HEK293 (cell line): ENCODE measurements at regions not wholly inside any gene's neighbourhood (a gene's known extent, or its start where the extent isn't known, plus 50 kb on each side); places are given as distances from the start of the nearest gene placed in this dataset.

Source experiments
- CTCF ChIA-PET: fragments of 350-600 bp; formaldehyde crosslinking; extraction: SDS; loops from one replicate; lab custom pipeline; 2021; ENCODE audit warnings: antibody characterized with exemption; lab: Yijun Ruan, JAX
- POLR2A ChIA-PET: fragments of 300-600 bp; formaldehyde crosslinking; extraction: SDS; loops from one replicate; lab custom pipeline; 2020; ENCODE audit warnings: antibody characterized with exemption, inconsistent platforms; lab: Yijun Ruan, JAX
- H3K27ac ChIP-seq: fragments of 200-500 bp; sonication (Bioruptor generic); 2 replicates; pipeline ENCODE4 v1.5.1; 2014; ENCODE audit warnings: low read depth, low read length, control low read depth, inconsistent platforms; ENCODE audit errors: extremely low read depth
- H3K36me3 ChIP-seq, 2 experiments: fragments of 200-500 bp in 1 of 2; sonication (Bioruptor generic) in 1 of 2; 1 replicate in 1 of 2; 2 replicates in 1 of 2; pipeline ENCODE4 v1.5.1; 2014 to 2017; ENCODE audit warnings: inconsistent platforms in 2 of 2, low read length in 2 of 2; ENCODE audit not compliant: control insufficient read depth in 2 of 2, insufficient read depth in 1 of 2
- H3K4me1 ChIP-seq: fragments of 200-500 bp; sonication (Bioruptor generic); 2 replicates; pipeline ENCODE4 v1.5.1; 2014; ENCODE audit warnings: mild to moderate bottlenecking, low read length, inconsistent platforms; ENCODE audit not compliant: control insufficient read depth, insufficient read depth
- H3K4me3 ChIP-seq: 2 replicates; pipeline ENCODE4 v1.5.1; 2011; ENCODE audit warnings: low read depth, mild to moderate bottlenecking, control low read depth, low read length, moderate library complexity
- H3K9me3 ChIP-seq: fragments of 200-500 bp; sonication (Bioruptor generic); 2 replicates; pipeline ENCODE4 v1.5.1; 2014; ENCODE audit warnings: low read depth, low read length, inconsistent platforms; ENCODE audit not compliant: control insufficient read depth, insufficient read depth
- AEBP2 ChIP-seq: fragments of 450-650 bp; formaldehyde crosslinking; IDR thresholded peaks from 2 replicates; pipeline ENCODE4 v1.5.1; 2016; ENCODE audit warnings: missing biosample characterization, missing genetic modification characterization, borderline replicate concordance
- EGR2 ChIP-seq: fragments of 450-650 bp; formaldehyde crosslinking; IDR thresholded peaks from 2 replicates; pipeline ENCODE4 v1.5.1; 2016; ENCODE audit warnings: low read depth, missing biosample characterization, missing genetic modification characterization
- GFI1B ChIP-seq: fragments of 450-650 bp; formaldehyde crosslinking; IDR thresholded peaks from 2 replicates; pipeline ENCODE4 v1.5.1; 2016; ENCODE audit warnings: missing biosample characterization, missing genetic modification characterization
- PRDM6 ChIP-seq: fragments of 450-650 bp; formaldehyde crosslinking; IDR thresholded peaks from 2 replicates; pipeline ENCODE4 v1.5.1; 2017; ENCODE audit warnings: missing biosample characterization, missing genetic modification characterization
- ZBTB17 ChIP-seq: fragments of 450-650 bp; formaldehyde crosslinking; IDR thresholded peaks from 2 replicates; pipeline ENCODE4 v1.5.1; 2016; ENCODE audit warnings: missing biosample characterization, missing genetic modification characterization
- ZNF114 ChIP-seq: fragments of 450-650 bp; formaldehyde crosslinking; IDR thresholded peaks from 2 replicates; pipeline ENCODE4 v1.5.0; 2017; ENCODE audit warnings: missing biosample characterization, missing genetic modification characterization
- ZNF138 ChIP-seq: fragments of 450-650 bp; formaldehyde crosslinking; IDR thresholded peaks from 2 replicates; pipeline ENCODE4 v1.5.1; 2016; ENCODE audit warnings: missing biosample characterization, missing genetic modification characterization, borderline replicate concordance
- ZNF19 ChIP-seq: fragments of 450-650 bp; formaldehyde crosslinking; IDR thresholded peaks from 2 replicates; pipeline ENCODE4; 2016; ENCODE audit warnings: missing biosample characterization, missing genetic modification characterization, low read depth
- ZNF302 ChIP-seq: fragments of 450-650 bp; formaldehyde crosslinking; IDR thresholded peaks from 2 replicates; pipeline ENCODE4 v1.5.1; 2016; ENCODE audit warnings: missing biosample characterization, missing genetic modification characterization, low read depth
- ZNF423 ChIP-seq: fragments of 450-650 bp; formaldehyde crosslinking; IDR thresholded peaks from 2 replicates; pipeline ENCODE4 v1.5.1; 2016; ENCODE audit warnings: missing biosample characterization, missing genetic modification characterization
- ZNF426 ChIP-seq: fragments of 450-650 bp; formaldehyde crosslinking; IDR thresholded peaks from 2 replicates; pipeline ENCODE4 v1.5.1; 2017; ENCODE audit warnings: missing biosample characterization, missing genetic modification characterization, mild to moderate bottlenecking, inconsistent platforms, moderate library complexity
- ZNF558 ChIP-seq: fragments of 450-650 bp; formaldehyde crosslinking; IDR thresholded peaks from 2 replicates; pipeline ENCODE4 v1.5.1; 2016; ENCODE audit warnings: missing biosample characterization, missing genetic modification characterization
- ZNF596 ChIP-seq: fragments of 450-650 bp; IDR thresholded peaks from 2 replicates; pipeline ENCODE4 v1.5.0; 2018; ENCODE audit warnings: missing biosample characterization, mild to moderate bottlenecking, missing genetic modification characterization, moderate library complexity
- ZNF654 ChIP-seq: fragments of 450-650 bp; formaldehyde crosslinking; IDR thresholded peaks from 2 replicates; pipeline ENCODE4 v1.5.1; 2016; ENCODE audit warnings: low read depth, missing biosample characterization, missing genetic modification characterization
- ZNF707 ChIP-seq: fragments of 450-650 bp; formaldehyde crosslinking; IDR thresholded peaks from 2 replicates; pipeline ENCODE4 v1.5.1; 2016; ENCODE audit warnings: missing biosample characterization, missing genetic modification characterization
- ZXDB ChIP-seq: fragments of 450-650 bp; formaldehyde crosslinking; IDR thresholded peaks from 2 replicates; pipeline ENCODE4 v1.5.1; 2016; ENCODE audit warnings: missing biosample characterization, missing genetic modification characterization
- TF ChIP-seq, protein P1 (sequence below): fragments of 450-650 bp; formaldehyde crosslinking; IDR thresholded peaks from 2 replicates; pipeline ENCODE4 v1.5.1; 2016; ENCODE audit warnings: missing biosample characterization, missing genetic modification characterization
- TF ChIP-seq, protein P2 (sequence below): fragments of 450-650 bp; formaldehyde crosslinking; IDR thresholded peaks from 2 replicates; pipeline ENCODE4 v1.5.1; 2016; ENCODE audit warnings: missing biosample characterization, missing genetic modification characterization
- TF ChIP-seq, protein P3 (sequence below): fragments of 450-650 bp; formaldehyde crosslinking; IDR thresholded peaks from 2 replicates; pipeline ENCODE4 v1.5.1; 2017; ENCODE audit warnings: missing biosample characterization, missing genetic modification characterization

GRCh38 chr5:34411470-34412346, 244.4 kb upstream of the RAI14 start:
- CTCF ChIA-PET, result no interaction called here
- Histone ChIP-seq H3K27ac (no peak overlapping the region), H3K4me3 (no peak overlapping the region), H3K9me3 (no peaks in the 10 kb centered on the region), H3K36me3 (no peaks in the 10 kb centered on the region), H3K4me1 (no peaks in the 10 kb centered on the region)
- POLR2A ChIA-PET, result no interaction called here
- TF ChIP-seq ZNF114 (tag by site-specific recombination) (no peak), ZBTB17 (no peak), ZNF596 (tag by site-specific recombination) (no peak), AEBP2 (tag by site-specific recombination) (no peak), ZNF302 (tag by site-specific recombination) (no peak), PRDM6 (tag by site-specific recombination) (no peak), ZXDB (no peak), ZNF558 (tag by site-specific recombination) (no peak)

DNA sequence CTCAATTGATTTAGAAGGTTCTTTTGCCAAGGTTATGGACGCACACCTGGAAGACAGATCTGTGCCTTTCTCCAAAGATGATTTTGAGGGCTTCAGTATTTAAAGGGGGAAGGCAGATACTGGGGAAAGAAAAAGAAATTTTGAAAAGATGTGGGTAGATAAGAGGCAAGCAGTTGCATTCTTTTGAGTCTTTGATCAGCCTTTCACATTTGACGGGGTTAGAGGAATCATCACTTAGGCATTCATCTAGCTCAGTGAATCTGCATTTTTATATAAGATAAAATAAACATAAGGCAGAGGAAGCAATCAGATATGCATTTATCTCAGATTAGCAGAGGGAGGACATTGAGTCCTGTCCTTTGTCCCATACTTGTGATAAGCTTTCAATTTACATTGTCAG, 243.4 kb upstream of the RAI14 start:
- Histone ChIP-seq H3K4me1 (no peaks in the 10 kb centered on the region), H3K27ac (no peak overlapping the region), H3K36me3 (no peaks in the 10 kb centered on the region), H3K4me3 (no peak overlapping the region), H3K9me3 (no peaks in the 10 kb centered on the region)
- no peak for TF ChIP-seq ZNF19 (tag by site-specific recombination)
- ChIA-PET POLR2A (no interaction called here), CTCF (no interaction called here)

DNA sequence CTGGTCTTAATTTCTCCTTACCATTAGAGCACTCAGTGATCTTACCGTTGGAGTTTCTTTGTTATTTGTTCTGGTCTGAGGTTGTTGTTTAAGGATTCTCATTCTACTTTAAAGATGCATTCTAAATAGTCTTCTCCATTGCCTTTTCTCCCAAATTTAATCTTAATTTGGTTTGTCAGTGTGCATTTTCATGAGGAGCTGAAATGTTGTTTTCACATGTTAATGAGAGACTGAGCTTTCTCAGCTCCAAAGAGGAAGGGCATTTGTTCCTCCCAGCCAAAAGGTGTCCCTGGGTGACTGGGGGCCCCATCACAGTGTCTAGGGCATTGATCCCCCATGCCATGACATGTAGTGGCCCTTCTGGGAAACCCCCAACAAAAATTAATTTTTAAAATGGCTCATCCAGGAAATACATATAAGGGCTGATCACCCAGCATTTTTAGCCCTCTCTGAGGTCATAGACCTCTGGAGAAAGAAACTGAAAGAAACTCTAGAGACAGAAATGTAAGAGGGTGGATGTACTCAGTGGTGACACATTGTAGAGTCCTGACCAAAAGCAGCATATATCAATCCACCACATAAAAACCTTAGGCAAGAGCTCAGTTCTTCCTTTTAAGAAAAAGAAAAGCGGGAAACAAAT, 240.4 kb upstream of the RAI14 start:
- Histone ChIP-seq H3K36me3 (no peaks in the 10 kb centered on the region), H3K27ac (no peak overlapping the region), H3K4me3 (no peak overlapping the region), H3K4me1 (no peaks in the 10 kb centered on the region), H3K9me3 (no peaks in the 10 kb centered on the region)
- no peak for TF ChIP-seq ZNF302 (tag by site-specific recombination)
- TF ChIP-seq, protein P1, sequence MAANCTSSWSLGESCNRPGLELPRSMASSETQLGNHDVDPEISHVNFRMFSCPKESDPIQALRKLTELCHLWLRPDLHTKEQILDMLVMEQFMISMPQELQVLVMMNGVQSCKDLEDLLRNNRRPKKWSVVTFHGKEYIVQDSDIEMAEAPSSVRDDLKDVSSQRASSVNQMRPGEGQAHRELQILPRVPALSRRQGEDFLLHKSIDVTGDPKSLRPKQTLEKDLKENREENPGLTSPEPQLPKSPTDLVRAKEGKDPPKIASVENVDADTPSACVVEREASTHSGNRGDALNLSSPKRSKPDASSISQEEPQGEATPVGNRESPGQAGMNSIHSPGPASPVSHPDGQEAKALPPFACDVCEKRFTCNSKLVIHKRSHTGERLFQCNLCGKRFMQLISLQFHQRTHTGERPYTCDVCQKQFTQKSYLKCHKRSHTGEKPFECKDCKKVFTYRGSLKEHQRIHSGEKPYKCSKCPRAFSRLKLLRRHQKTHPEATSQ (tag by site-specific recombination), result no peak
- ChIA-PET CTCF (no interaction called here), POLR2A (no interaction called here)

GRCh38 chr5:34416501-34417008, 239.6 kb upstream of the RAI14 start:
- CTCF ChIA-PET, result interaction anchor here (0.6 kb wide), 1 partner anchor 1299 kb away, joined by 4 read pairs; no protein-coding TSS in a partner anchor
- TF ChIP-seq, protein P2, sequence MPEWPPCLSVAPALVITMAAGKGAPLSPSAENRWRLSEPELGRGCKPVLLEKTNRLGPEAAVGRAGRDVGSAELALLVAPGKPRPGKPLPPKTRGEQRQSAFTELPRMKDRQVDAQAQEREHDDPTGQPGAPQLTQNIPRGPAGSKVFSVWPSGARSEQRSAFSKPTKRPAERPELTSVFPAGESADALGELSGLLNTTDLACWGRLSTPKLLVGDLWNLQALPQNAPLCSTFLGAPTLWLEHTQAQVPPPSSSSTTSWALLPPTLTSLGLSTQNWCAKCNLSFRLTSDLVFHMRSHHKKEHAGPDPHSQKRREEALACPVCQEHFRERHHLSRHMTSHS, result no peak
- TF ChIP-seq ZNF114 (tag by site-specific recombination) (no peak), GFI1B (no peak), ZNF423 (tag by site-specific recombination) (no peak), ZNF707 (no peak), ZNF426 (tag by site-specific recombination) (no peak), EGR2 (no peak), ZNF654 (no peak), ZNF138 (tag by site-specific recombination) (no peak)
- TF ChIP-seq, protein P3, sequence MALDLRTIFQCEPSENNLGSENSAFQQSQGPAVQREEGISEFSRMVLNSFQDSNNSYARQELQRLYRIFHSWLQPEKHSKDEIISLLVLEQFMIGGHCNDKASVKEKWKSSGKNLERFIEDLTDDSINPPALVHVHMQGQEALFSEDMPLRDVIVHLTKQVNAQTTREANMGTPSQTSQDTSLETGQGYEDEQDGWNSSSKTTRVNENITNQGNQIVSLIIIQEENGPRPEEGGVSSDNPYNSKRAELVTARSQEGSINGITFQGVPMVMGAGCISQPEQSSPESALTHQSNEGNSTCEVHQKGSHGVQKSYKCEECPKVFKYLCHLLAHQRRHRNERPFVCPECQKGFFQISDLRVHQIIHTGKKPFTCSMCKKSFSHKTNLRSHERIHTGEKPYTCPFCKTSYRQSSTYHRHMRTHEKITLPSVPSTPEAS (tag by site-specific recombination), result no peak

More at GRCh38 chr5:34416501-34417008, 239.6 kb upstream of the RAI14 start:
- no peaks in the 10 kb centered on the region for H3K9me3 ChIP-seq
- H3K36me3 ChIP-seq, result no peaks in the 10 kb centered on the region
- H3K27ac ChIP-seq, result no peak overlapping the region
- H3K4me1 ChIP-seq, result no peaks in the 10 kb centered on the region
- H3K4me3 ChIP-seq, result no peak overlapping the region
- POLR2A ChIA-PET, result no interaction called here
